ENCODE measurements at regions not wholly inside any gene's neighbourhood (a gene's known extent, or its start where the extent isn't known, plus 50 kb on each side); places are given as distances from the start of the nearest gene placed in this dataset.

DNA sequence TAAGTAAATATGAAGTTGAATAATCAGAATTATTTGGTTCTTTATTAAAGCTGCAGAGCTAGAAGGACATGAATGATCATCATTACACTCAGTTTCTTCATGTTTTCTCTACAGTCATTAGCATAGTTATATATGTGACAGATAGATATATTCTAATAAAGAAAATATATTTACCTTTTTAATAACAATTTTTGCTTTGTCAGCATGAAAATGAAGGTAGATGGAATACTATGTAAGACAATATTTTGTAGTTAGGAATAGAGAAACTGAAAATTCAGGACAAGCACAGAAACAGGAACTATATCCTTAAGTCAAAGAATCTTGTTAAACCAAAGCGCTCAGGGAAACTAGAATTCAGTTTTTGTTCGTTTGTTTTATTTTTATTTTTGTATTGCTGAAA, 649.9 kb upstream of the NRXN1 start:
- no peak for DNase-seq

DNA sequence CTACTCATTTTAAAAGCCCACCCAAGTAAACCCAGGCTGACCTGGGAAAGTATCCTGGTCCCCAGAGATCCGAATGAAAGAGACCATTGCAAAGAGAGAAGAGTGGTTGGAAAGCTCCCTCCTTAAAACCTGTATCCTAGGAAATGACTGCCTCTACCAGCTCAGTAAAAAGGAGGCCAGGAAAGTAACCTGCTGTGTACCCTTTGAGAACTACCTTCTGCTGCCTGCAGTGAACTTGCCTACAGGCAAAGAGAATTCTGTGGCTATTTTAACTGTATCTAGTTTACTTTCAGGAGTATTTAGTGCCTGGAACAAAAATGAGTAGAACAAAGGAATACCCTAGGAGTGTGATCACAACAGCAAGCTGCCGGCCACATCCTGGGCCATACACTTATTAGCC, 641.7 kb upstream of the NRXN1 start:
- DNase-seq = no peak

DNA sequence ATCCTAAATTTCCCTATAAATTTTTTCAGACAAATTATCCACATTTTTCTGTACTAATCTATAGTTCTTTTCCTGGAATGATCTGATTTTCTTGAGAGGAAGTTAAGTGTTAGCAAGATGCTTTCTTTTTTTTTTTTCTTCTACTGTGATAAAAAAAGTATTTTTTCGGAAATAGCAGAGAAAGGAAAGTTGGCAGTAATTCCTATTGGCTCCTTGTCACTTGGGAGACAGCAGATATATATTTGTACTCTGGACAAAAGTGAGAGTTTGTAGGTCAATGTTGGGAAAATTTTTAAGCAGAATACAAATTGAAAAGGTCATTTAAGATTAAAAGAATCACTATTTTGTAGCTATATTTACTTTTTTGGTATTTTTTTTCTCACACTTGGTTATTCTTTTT, 635.7 kb upstream of the NRXN1 start:
- DNase-seq = no peak

DNA sequence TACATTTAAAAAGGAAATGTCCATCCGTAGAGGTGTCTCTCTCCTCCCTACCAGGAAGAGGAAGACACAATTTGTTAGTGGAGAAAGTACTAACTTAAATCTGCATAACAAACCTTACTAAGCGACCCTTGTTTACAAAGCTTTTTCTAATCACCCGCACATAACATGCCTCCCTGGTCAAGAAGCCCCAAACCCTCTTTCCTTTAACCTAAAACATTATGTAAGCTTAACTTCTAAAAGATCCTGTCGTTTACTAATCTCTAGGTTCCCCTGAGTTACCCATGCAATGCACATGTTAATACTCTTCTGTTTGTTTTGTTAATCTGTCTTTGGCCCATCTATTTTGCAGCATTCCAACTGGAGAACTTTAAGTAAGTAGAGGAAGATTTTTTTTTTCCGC, 630.3 kb upstream of the NRXN1 start:
- no peak for DNase-seq

DNA sequence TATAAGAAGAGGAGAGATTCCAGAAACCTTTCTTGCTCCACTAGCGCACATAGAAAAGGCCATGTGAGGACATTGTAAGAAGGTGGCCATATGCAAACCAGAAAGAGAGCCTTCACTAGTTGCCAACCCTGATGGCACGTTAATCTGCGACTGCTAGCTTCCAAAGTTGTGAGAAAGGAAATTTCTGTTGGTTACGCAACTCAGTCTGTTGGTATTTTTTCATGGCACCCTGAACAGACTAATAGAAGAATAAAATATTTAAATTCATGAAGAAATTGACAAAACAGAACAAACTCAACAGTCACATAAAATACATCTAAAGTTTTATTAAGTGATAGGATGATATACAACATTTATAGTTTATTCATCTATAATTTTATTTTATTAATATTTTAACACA, 625.9 kb upstream of the NRXN1 start:
- no peak for DNase-seq

DNA sequence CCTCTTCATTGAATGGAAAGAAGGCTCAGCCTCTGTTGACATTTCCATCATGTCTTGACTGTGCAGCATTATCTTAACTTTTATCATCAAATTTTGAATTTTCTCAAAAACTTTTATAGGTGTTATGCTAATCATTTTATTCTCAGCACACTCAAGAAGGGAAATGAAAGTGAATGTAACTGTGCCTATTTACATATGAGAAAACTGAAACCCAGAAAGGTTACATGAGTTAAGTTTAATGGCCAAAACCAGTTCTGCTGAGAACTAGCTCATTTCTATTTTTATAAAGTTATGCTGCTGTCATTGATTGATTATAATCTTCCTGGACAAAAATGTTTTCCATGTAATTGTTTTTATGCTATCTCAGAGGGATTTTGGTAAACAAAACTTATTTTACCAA, 618.8 kb upstream of the NRXN1 start:
- no peak for DNase-seq

DNA sequence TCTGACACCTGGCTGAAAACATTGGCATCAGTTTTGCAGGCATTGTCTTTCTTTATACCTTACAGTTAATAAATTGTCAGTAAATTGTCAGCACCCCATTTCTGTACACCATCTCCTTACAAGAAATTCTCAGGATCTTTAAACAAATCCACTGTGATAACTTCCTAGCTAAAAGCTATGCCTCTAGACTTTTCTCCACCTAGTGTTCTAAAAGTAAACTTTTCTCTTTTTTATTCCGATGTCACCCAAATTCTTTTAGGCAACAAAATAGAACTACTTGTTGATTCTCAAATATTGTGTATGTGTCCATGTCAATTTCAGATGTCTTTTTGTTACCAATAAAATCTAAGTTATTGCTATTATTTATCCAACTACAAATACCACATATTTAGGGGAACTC, 617.4 kb upstream of the NRXN1 start:
- no peak for DNase-seq

DNA sequence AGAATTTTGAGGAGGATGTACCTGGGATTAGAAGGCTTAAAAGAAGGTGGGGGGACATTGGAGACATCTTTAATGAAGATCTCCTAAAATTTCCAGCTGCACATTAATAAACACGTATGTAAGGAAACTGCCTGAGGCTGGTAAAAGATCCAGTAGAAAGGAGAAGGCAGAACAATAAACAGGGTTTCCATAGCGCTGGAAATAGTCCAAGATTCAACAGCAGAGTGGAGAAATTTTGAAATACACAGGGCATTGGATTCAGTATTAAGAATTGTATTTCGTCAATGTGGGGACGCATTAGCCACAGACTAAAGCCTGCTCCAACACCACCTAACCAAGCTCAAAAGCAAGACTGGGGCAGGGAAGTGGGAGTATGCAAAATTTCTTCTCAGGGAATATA, 606.9 kb upstream of the NRXN1 start:
- DNase-seq = no peak

DNA sequence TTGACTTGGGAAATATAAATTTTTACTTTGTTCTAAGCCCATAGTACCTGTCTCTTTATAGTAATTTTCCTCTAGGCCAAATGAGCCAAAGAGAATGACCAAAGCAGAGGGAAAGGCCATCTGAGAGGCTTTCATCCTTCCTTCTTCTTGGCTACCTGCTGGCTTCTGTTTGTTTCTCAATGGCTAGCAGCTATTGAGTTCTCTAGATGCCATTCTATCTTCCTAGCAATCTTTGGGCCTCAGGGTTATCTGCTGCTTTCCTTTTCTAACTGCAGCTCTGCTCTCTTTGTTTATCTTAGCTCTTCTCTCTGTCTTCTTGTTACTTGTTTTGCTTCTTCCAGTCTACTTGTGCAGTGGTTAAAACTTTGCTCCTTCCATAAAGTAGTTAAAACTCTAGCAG, 601.1 kb upstream of the NRXN1 start:
- DNase-seq = no peak

DNA sequence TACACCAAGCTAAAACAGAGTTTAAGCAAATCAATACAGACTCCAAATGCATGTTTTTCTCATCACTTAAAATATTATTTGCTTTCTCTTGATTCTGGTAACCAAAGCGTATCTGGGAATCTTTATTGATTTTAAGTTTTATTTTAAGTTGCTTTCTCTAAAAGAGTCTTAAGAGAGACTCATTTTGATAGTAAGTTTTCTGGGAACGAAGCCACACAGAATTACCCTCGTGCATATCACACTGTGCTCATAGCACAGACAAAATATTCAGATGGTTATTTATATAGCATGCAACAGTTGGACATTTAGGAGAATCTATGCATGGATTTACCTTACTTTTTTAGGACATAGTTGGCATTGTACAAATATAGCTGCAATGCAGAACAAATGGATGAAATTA, 597.5 kb upstream of the NRXN1 start:
- no peak for DNase-seq

DNA sequence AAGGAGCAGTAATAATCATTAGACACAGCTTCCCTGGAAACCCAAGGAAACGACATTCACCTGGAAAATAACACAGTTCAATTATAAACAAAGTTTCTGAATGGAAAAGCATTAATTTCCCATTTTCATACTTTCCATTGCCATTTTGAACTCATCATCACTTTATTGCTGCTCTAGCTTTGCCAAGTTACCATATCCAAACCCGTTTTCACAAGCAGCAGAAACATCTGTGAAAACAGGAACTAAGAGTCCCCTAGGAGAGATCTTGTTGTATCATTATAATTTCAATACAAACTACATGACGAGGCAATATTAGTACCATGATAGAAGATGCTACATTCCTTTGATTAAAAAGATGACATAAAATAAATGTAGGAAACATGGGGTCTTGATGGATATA, 597.0 kb upstream of the NRXN1 start:
- no peak for DNase-seq

DNA sequence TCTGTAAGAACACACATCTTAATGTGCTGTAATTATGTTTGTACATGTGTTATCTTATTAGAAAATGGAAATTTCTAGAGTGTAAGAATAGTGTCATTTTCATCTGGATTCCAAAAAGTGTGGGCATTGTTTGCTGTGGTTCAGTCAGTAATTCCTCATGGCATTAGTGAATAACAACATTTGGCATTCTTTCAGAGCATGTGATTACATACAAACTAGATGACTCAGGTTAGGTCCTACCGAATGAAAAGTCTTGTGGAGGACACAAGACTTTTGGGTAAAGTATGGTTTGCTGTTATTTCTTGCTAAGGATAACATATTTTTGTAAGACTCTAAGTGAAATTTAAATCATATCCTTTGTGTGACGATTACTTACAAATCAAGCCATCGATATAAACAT, 593.1 kb upstream of the NRXN1 start:
- DNase-seq = no peak

DNA sequence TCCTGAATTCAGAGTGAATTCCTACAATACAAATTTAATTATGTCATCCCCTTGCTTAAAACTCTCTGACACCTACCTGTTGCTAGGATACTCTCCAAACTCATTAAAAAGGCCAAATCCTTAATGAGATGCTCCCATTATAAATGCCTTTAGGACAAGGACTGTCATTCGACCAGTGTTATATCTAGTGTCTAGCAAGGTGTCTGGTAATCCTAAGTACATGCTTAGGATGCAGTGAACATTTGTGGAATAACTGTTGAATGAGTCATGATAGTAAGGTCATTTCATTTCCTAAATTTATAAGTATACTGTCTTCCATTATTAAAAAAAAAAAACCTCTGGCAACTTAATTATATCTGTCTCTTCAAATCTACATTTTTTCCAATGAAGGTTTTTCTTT, 588.9 kb upstream of the NRXN1 start:
- no peak for DNase-seq

DNA sequence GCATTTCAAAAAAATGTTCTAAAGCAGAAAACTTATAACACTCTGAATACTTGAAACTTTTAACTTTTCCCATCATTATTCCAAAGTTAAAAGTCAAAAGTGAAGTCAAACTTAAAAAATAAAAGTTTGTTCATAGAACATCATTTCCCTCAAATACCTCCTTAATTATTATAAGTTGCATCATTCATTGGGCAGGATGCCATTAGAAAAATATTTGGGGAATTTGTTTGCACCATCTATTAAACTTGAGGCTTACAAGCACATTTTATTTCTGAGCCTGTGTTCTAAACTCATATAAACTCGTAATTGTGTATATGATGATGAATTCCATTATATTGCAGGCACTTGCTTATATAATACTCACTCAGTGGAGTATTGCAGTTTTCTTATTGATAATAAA, 588.0 kb upstream of the NRXN1 start:
- no peak for DNase-seq

DNA sequence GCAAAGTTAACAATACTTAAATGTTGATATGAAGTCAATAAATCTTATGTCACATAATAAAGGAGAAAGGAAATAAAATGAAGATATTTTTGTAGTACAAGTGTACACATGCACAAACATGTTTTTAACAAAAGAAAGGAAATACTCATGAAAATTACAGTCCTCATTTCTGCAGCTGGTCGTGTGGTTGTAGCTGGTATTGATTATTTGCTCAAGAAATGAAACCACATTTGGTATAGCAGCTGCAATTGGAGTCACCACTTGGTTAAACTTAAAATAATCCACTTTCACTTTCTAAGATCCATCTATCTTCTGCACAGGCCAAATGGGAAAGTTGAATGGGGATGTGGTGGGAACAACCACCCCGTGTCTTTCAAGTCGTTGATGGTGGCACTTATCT, 580.5 kb upstream of the NRXN1 start:
- DNase-seq = no peak

DNA sequence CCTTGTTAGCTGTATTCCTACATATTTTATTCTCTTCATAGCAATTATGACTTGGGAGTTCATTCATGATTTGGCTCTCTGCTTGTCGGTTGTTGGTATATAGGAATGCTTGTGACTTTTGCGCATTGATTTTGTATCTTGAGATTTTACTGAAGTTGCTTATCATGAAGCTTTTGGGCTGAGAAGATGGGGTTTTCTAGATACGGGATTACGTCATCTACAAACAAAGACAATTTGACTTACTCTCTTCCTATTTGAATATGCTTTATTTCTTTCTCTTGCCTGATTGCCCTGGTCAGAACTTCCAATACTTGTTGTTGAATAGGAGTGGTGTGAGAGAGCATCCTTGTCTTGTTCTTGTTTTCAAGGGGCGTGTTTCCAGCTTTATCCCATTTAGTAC, 569.8 kb upstream of the NRXN1 start:
- no peak for DNase-seq

DNA sequence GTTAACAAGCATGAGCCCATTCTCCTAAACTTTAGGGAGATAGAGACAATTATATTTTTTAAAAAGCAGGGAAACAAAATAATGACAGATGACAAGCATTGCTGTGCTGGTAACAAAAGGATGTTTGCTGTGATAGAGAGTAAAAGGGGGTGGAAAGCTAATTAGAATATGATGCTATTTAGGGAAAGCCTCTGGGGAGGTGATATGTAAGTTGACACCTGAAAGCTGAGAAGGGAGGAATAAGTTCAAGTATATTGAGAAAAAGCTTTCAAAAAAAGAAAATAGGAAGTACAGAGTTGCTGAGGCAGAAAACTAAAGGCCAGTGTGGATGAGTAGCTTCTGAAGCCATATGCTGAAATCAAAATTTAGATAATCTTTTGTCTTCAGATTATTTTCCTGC, 565.2 kb upstream of the NRXN1 start:
- no peak for DNase-seq

DNA sequence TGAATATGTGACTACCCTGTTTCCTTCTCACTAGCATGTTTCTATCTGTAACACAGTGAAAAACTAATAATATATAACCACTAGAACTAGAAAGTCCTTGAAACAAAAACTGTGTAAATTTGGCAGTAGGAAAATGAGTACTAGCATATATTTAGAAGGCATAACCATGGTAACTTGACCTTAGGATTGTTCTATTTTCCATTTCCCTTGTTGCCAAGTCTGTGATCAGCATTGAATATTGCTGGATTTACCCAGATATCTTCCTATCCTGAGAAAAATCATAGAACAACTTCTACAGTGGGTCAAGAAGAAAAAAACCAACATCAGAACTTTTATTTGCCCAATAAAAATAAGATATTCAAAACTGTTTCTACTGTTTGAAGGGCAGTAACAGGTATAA, 563.9 kb upstream of the NRXN1 start:
- DNase-seq = no peak

DNA sequence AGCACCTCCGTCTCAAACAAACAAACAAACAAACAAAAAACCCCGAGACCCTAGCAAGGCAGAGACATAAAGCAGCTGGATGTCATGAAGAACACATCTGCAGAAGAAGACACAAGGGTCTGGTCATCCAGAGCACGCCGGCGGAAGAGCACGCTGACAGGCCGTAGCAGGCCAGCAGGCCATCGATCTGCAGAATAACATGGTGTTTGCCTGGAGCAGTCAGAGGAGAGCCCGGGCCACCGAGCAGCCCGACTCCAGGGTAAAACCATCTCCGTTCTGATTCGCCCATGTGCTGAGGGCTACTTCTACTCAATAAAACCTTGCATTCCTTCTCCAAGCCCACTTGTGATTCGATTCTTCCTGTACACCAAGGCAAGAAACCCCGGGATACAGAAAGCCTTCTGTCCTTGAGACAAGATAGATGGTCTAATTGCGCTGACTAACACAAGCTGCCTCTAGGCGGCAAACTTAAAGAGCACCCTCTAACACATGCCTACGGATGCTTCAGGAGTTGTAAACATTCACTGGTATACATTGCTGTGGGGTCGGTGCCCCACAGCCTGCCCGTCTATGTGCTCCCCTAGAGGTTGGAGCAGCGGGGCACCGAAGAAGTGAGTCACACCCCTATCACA, 549.8 kb upstream of the NRXN1 start:
- no peak for DNase-seq

DNA sequence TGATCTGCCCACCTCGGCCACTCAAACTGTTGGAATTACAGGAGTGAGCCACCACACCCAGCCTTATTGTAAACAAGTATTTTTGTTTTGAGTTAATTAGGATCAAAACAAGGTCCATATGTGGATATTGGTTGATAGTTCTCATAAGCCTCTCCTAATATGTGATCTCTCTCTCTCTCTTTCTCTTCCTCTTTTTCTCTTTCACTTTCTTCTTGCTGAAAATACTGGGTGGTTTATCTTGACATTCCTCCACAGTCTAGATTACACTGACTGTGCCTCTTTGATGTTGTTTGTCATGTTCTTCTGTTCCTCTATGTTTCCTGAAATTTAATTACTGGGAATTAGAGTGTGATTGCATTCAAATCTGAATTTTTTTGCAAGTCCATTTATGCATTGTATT, 547.5 kb upstream of the NRXN1 start:
- no peak for DNase-seq

DNA sequence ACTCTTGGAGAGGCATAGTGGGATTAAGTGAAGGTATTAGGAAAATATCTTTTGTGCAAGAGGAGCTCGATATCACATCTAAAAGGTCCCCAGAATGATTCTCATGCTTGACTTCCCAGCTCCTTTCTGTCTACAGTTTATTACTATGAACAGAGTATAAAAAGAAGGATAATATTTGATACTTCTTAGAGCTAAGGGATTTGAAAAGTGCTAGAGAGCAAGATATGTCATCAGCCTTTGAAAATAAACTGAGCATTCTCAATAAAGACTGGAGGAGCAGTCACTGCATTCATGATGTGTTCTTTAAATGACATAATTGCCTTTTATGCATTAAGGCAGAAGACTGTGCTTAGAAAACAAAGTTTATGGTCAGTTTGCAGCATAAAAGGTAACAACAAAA, 543.2 kb upstream of the NRXN1 start:
- no peak for DNase-seq

DNA sequence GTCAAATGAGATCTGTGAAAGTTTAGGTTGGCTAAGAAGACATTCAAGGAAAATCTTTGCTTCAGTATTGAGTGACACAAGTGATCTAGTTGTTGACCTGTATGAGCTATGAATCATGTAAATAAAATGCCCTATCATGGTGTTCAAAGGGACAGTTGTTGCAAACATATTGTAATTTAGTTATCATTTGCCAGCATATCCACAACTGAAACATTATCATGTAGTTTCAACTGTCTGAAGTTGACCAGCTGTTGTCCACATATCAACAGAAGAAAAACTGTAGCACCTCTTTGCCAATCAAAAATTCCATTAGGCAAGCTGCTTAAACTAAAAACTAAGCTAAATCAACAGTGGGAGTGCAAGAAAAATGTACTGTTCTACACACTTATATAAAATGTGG, 527.1 kb upstream of the NRXN1 start:
- DNase-seq = no peak

DNA sequence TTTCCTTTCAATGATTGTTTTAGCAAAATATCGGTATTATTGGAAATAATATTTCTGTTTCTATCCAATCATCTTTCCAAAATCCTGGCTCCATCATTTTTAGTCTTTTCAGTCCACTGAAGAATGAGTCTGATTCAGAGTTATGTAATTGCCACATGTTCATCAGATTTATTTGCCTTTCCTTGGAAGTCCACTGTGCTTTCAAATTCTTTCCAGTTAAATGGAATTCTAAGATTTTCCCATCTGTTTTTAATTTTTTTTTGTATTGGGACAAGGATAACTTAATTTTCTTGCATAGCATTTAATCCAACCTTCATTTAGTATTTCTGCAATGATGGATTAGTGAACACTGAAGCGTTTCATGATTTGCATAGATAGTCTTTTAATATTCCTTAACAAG, 521.5 kb upstream of the NRXN1 start:
- DNase-seq = no peak

DNA sequence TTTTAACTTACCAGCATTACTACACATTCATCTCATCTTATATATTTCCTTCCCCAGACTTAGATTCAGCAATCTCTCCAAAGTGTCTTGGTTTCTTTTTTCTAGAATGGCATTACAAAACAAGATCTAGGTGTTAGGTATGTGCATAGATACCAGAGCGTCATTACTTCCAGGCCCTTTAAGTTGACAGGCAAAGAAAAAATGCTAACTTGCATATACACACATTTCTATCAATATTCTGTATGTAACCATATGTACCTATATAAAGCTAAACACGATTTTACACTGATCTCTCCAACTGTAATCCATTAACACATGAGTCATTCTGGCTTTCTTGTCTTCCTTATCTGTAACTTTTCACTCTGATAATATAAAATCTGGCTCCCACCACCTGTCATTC, 503.8 kb upstream of the NRXN1 start:
- DNase-seq = no peak

DNA sequence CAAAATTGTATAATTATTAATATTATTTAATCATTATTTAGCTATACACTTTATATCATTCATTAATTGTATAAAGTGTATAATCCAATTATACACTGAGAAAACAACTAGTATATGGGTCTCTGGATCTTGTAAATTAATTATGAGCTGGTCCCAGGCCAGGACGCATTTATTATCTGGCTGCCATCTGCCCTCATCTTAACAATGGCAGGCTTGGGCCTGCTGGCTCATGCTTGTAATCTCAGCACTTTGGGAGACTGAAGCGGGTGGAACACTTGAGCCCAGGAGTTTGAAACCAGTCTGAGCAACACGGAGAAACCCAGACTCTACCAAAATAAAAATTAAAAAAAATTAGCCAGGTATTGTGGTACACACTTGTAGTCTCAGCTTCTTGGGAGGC, 502.2 kb upstream of the NRXN1 start:
- DNase-seq = no peak

DNA sequence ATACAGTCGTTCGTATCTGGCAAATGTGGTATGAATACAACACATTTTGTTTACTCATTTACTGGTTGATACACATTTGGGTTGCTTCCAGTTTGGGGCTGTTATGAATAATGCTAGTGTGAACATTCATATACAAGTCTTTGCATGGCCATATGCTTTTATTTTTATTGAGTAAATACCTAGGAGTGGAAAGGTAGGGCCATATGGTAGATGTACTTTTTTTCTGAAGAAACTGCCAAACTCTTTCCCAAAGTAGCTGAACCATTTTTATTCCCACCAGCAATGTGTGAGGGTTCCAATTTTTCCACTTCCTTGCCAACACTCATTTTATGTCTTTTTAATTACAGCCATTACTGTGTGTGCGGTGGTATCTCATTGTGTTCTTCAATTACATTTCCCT, 496.2 kb upstream of the NRXN1 start:
- no peak for DNase-seq

Measured in activated CD4-positive, alpha-beta T cell treated with anti-CD3 and anti-CD28 coated beads for 48 hours (primary cell).